T-helper 1 cell treated with Interleukin-12 subunit alpha and Interleukin-12 subunit beta and Interleukin-4 antibody, amounts not matched to agents 30 ng/mL and 1 ng/mL, for 36 hours (primary cell): ENCODE measurements at regions not wholly inside any gene's neighbourhood (a gene's known extent, or its start where the extent isn't known, plus 50 kb on each side); places are given as distances from the start of the nearest gene placed in this dataset.

Source experiments
- intact Hi-C: fragments of 100-400 bp; cut with micrococcal nuclease; formaldehyde crosslinking; loops from one replicate; pipeline ENCODE4 v1.15.1; 2024

- intact Hi-C loops: no loop called here
These were observed 93.8 kb upstream of the CD93 start for GRCh38 chr20:23179766-23180403.

GRCh38 chr20:23178806-23179205 is 92.7 kb upstream of the CD93 start:
- intact Hi-C loops: no loop called here

GRCh38 chr20:23174821-23175220 is 88.7 kb upstream of the CD93 start:
- intact Hi-C loops: no loop called here

- intact Hi-C loops: no loop called here
These were observed 81.3 kb upstream of the CD93 start for GRCh38 chr20:23167431-23167830.

GRCh38 chr20:23166563-23166962 is 80.4 kb upstream of the CD93 start:
- intact Hi-C loops: no loop called here

- intact Hi-C loops: no loop called here
These were observed 79.8 kb upstream of the CD93 start for GRCh38 chr20:23165964-23166363.

- intact Hi-C loops: no loop called here
These were observed 79.2 kb upstream of the CD93 start for GRCh38 chr20:23165307-23165750.

GRCh38 chr20:23164176-23164601 is 78.1 kb upstream of the CD93 start:
- intact Hi-C loops: no loop called here

- intact Hi-C loops: no loop called here
These were observed 77.4 kb upstream of the CD93 start for GRCh38 chr20:23163562-23163961.

- intact Hi-C loops: no loop called here
These were observed 76.8 kb upstream of the CD93 start for GRCh38 chr20:23162887-23163286.

- intact Hi-C loops: loop anchor here (2.0 kb wide), 1 partner anchor 19 kb away; no protein-coding TSS in a partner anchor
These were observed 76.0 kb upstream of the CD93 start for GRCh38 chr20:23161968-23162696.

- intact Hi-C loops: loop anchor here (2.0 kb wide), 1 partner anchor 19 kb away; no protein-coding TSS in a partner anchor
These were observed 75.2 kb upstream of the CD93 start for GRCh38 chr20:23161244-23161891.

- intact Hi-C loops: loop anchor here (2.0 kb wide), 1 partner anchor 18 kb away; no protein-coding TSS in a partner anchor
These were observed 74.6 kb upstream of the CD93 start for GRCh38 chr20:23160536-23161243.

- intact Hi-C loops: loop anchor here (2.0 kb wide), 1 partner anchor 17 kb away; no protein-coding TSS in a partner anchor
These were observed 73.8 kb upstream of the CD93 start for GRCh38 chr20:23159947-23160318.

GRCh38 chr20:23159256-23159946 is 73.3 kb upstream of the CD93 start:
- intact Hi-C loops: no loop called here

- intact Hi-C loops: no loop called here
These were observed 71.6 kb upstream of the CD93 start for GRCh38 chr20:23157734-23158133.

GRCh38 chr20:23156842-23157423 is 70.8 kb upstream of the CD93 start:
- intact Hi-C loops: no loop called here

- intact Hi-C loops: no loop called here
These were observed 70.2 kb upstream of the CD93 start for GRCh38 chr20:23156170-23156841.

- intact Hi-C loops: no loop called here
These were observed 69.0 kb upstream of the CD93 start for GRCh38 chr20:23155141-23155590.
